WERI-Rb-1 (cell line): ENCODE measurements at regions not wholly inside any gene's neighbourhood (a gene's known extent, or its start where the extent isn't known, plus 50 kb on each side); places are given as distances from the start of the nearest gene placed in this dataset.

Experiments used
- DNase-seq: peaks from one replicate; pipeline ENCODE4 v3.0.0-alpha.2; 2020
- H3K27ac ChIP-seq: fragments of 250-450 bp; sonication (Bioruptor Pico); 2 replicates; pipeline ENCODE4 v1.5.1; 2020; ENCODE audit warnings: mild to moderate bottlenecking, moderate library complexity
- H3K27me3 ChIP-seq: fragments of 250-450 bp; sonication (Bioruptor Pico); 2 replicates; pipeline ENCODE4 v1.5.1; 2021; ENCODE audit warnings: mild to moderate bottlenecking, low read depth, moderate library complexity; ENCODE audit not compliant: insufficient read depth, severe bottlenecking
- H3K36me3 ChIP-seq: fragments of 250-450 bp; sonication (Bioruptor Pico); 2 replicates; pipeline ENCODE4 v1.5.1; 2020; ENCODE audit warnings: mild to moderate bottlenecking, moderate library complexity
- H3K4me3 ChIP-seq: 2 replicates; pipeline ENCODE4 v1.5.1; 2011; ENCODE audit warnings: low read depth, mild to moderate bottlenecking, control low read depth, low read length
- H3K9me3 ChIP-seq: fragments of 250-450 bp; sonication (Bioruptor Pico); 2 replicates; pipeline ENCODE4 v1.5.1; 2021; ENCODE audit warnings: mild to moderate bottlenecking, moderate library complexity; ENCODE audit not compliant: severe bottlenecking
- CTCF ChIP-seq: IDR thresholded peaks from 2 replicates; pipeline ENCODE4 v1.5.1; 2011; ENCODE audit warnings: low read depth, mild to moderate bottlenecking, control low read depth, inconsistent platforms, low read length

GRCh38 chr1:177737456-177737855 lies 232.4 kb downstream of the SEC16B start:
- H3K27ac ChIP-seq: no peak overlapping the region
- H3K4me3 ChIP-seq: no peak overlapping the region
- H3K27me3 ChIP-seq: no peaks in the 10 kb centered on the region
- TF ChIP-seq CTCF: no peak
- no peaks in the 10 kb centered on the region for H3K9me3 ChIP-seq
- H3K36me3 ChIP-seq: no peaks in the 10 kb centered on the region
- DNase-seq: no peak

GRCh38 chr1:177732178-177732577 lies 237.7 kb downstream of the SEC16B start:
- Histone ChIP-seq H3K27ac (no peak overlapping the region), H3K36me3 (no peaks in the 10 kb centered on the region), H3K9me3 (no peaks in the 10 kb centered on the region), H3K4me3 (no peak overlapping the region), H3K27me3 (no peaks in the 10 kb centered on the region)
- no peak for DNase-seq
- TF ChIP-seq CTCF: no peak

- H3K36me3 ChIP-seq: no peaks in the 10 kb centered on the region
- H3K9me3 ChIP-seq: peaks cover 6% of the 10 kb centered on the region
- H3K27ac ChIP-seq: no peak overlapping the region
- H3K4me3 ChIP-seq: no peak overlapping the region
- DNase-seq: no peak
- H3K27me3 ChIP-seq: no peaks in the 10 kb centered on the region
- TF ChIP-seq CTCF: no peak
Measured at GRCh38 chr1:177729646-177730045, 240.2 kb downstream of the SEC16B start.

- no peaks in the 10 kb centered on the region for H3K27me3 ChIP-seq
- H3K36me3 ChIP-seq: no peaks in the 10 kb centered on the region
- no peak for TF ChIP-seq CTCF
- no peak overlapping the region for H3K4me3 ChIP-seq
- no peak for DNase-seq
- no peak overlapping the region for H3K27ac ChIP-seq
- H3K9me3 ChIP-seq: peaks cover 13% of the 10 kb centered on the region
Measured at GRCh38 chr1:177723533-177723932, 246.3 kb downstream of the SEC16B start.

GRCh38 chr1:177710696-177711620 lies 258.9 kb downstream of the SEC16B start:
- DNase-seq: no peak
- no peak overlapping the region for H3K4me3 ChIP-seq
- H3K36me3 ChIP-seq: no peaks in the 10 kb centered on the region
- TF ChIP-seq CTCF: no peak
- H3K9me3 ChIP-seq: no peaks in the 10 kb centered on the region
- H3K27ac ChIP-seq: no peak overlapping the region
- no peaks in the 10 kb centered on the region for H3K27me3 ChIP-seq
